ENCODE measurements at regions not wholly inside any gene's neighbourhood (a gene's known extent, or its start where the extent isn't known, plus 50 kb on each side); places are given as distances from the start of the nearest gene placed in this dataset.

GRCh38 chr9:85423422-85423821 lies 318.3 kb downstream of the AGTPBP1 start:
- no peak for TF ChIP-seq CTCF (IDR thresholded peaks at IDR 0.05)
- no peak for TF ChIP-seq EZH2 (IDR thresholded peaks at IDR 0.05; ENCODE audit: borderline replicate concordance, insufficient read depth, low read depth, low read length, poor library complexity, severe bottlenecking)

Data from B cell (primary cell).